Hepatic stellate cell (primary cell): ENCODE measurements at regions not wholly inside any gene's neighbourhood (a gene's known extent, or its start where the extent isn't known, plus 50 kb on each side); places are given as distances from the start of the nearest gene placed in this dataset.
"Not testable (repeated sequence)": the region's sequence is repeated elsewhere in the genome, so short reads cannot be mapped to it uniquely, and the experiment has no call there.

ENCODE experiments used
- DNase-seq: peaks from one replicate; pipeline ENCODE4 v3.0.0; 2011; ENCODE audit warnings: low spot score

GRCh38 chr5:158446761-158447160 lies 587.8 kb upstream of the CLINT1 start:
- not testable (repeated sequence) for DNase-seq

GRCh38 chr5:158439204-158439603 lies 580.3 kb upstream of the CLINT1 start:
- DNase-seq = not testable (repeated sequence)

GRCh38 chr5:158436271-158437065 lies 577.5 kb upstream of the CLINT1 start:
- no peak for DNase-seq

- DNase-seq = no peak
These were observed 576.2 kb upstream of the CLINT1 start for GRCh38 chr5:158435161-158435616.

- DNase-seq = no peak
These were observed 575.8 kb upstream of the CLINT1 start for GRCh38 chr5:158434749-158435148.

GRCh38 chr5:158433634-158434033 lies 574.7 kb upstream of the CLINT1 start:
- no peak for DNase-seq

GRCh38 chr5:158431369-158432029 lies 572.6 kb upstream of the CLINT1 start:
- DNase-seq = no peak

- DNase-seq = no peak
These were observed 571.8 kb upstream of the CLINT1 start for GRCh38 chr5:158430798-158431167.

- no peak for DNase-seq
These were observed 571.3 kb upstream of the CLINT1 start for GRCh38 chr5:158430166-158430797.

GRCh38 chr5:158429564-158429963 lies 570.6 kb upstream of the CLINT1 start:
- DNase-seq = no peak

GRCh38 chr5:158423623-158424200 lies 564.8 kb upstream of the CLINT1 start:
- no peak for DNase-seq

- no peak for DNase-seq
These were observed 563.9 kb upstream of the CLINT1 start for GRCh38 chr5:158422653-158423515.

GRCh38 chr5:158421319-158421718 lies 562.4 kb upstream of the CLINT1 start:
- no peak for DNase-seq

GRCh38 chr5:158419186-158419585 lies 560.2 kb upstream of the CLINT1 start:
- DNase-seq = no peak

GRCh38 chr5:158414780-158415179 lies 555.8 kb upstream of the CLINT1 start:
- DNase-seq = peak; percentile 11

- DNase-seq = no peak
These were observed 555.4 kb upstream of the CLINT1 start for GRCh38 chr5:158414333-158414762.

GRCh38 chr5:158413122-158413680 lies 554.3 kb upstream of the CLINT1 start:
- DNase-seq = no peak

GRCh38 chr5:158410976-158411375 lies 552.0 kb upstream of the CLINT1 start:
- no peak for DNase-seq

- DNase-seq = no peak
These were observed 550.6 kb upstream of the CLINT1 start for GRCh38 chr5:158409507-158409906.

GRCh38 chr5:158407824-158408195 lies 548.9 kb upstream of the CLINT1 start:
- DNase-seq = no peak
